22Rv1 (cell line): ENCODE measurements at regions not wholly inside any gene's neighbourhood (a gene's known extent, or its start where the extent isn't known, plus 50 kb on each side); places are given as distances from the start of the nearest gene placed in this dataset.

ENCODE experiments used
- CTCF ChIP-seq: fragments of 450-650 bp; IDR thresholded peaks from 2 replicates; pipeline ENCODE4 v1.5.1; 2017; ENCODE audit warnings: mild to moderate bottlenecking
- ZFX ChIP-seq: fragments of 450-650 bp; IDR thresholded peaks from 2 replicates; pipeline ENCODE4 v1.6.1; 2017; ENCODE audit warnings: antibody characterized with exemption, borderline replicate concordance

DNA sequence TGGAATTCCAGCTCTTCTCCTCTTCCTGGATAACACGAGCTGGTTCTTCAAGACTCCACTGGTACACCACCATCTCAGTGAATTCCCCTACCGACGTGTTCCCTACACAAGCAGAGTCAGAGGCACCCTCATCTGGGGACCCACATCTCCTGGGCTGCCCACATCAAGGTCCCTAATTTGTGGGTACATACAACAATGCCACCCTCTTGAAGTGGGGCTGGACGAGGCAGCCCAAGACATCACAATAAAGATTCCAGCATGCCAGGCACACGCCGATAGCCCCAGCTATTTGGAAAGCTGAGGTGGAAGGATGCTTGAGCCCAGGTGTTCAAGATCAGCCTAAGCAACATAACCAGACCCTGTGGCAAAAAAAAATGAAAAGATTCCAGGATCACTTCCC, 221.2 kb upstream of the LINGO1 start:
- TF ChIP-seq CTCF (no peak), ZFX (no peak)
